ENCODE measurements at regions not wholly inside any gene's neighbourhood (a gene's known extent, or its start where the extent isn't known, plus 50 kb on each side); places are given as distances from the start of the nearest gene placed in this dataset.

DNA sequence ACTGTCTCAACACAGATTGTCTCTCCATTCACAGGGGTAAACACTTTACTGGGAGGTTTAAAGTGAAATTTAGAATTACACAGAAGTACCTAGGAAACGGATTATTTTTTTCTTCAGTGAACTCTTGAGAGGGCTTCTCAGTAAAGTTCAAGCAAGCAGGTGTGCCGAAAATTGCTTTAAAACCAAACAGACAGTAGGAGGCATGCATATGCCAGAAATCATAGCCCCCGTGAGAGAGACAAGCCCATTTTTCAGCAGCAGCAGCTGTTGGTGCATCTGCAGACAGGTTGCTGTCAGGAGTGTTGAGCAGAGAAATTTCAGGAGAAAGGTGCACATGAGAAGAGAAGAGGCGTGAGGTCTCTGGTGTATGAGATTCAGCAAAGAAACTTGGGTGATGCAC, 2115.5 kb upstream of the CELF4 start:
- no peaks in the 10 kb centered on the region for H3K4me1 ChIP-seq (ENCODE audit: control insufficient read depth in 4 of 4, insufficient read depth in 4 of 4, low read length in 3 of 4)
- no peaks in the 10 kb centered on the region for H3K27me3 ChIP-seq (ENCODE audit: control insufficient read depth in 4 of 4, insufficient read depth in 4 of 4, low read length in 3 of 4)
- 70% methylated on average over 4 of the region's 4 CpGs for WGBS
- H3K27ac ChIP-seq (ENCODE audit: low read depth in 1 of 2, low read length in 2 of 2): no peak overlapping the region
- no peaks in the 10 kb centered on the region for H3K36me3 ChIP-seq (ENCODE audit: control insufficient read depth in 4 of 4, insufficient read depth in 3 of 4, low read depth in 1 of 4, low read length in 3 of 4)
- no peak overlapping the region for H3K9ac ChIP-seq (ENCODE audit: low read depth in 1 of 2, low read length in 2 of 2)
- TF ChIP-seq GABPA (IDR thresholded peaks at IDR 0.05 in 1 of 2, conservative IDR thresholded peaks at IDR 0.05 in 1 of 2): no peak
- TF ChIP-seq MAX (IDR thresholded peaks at IDR 0.05): no peak
- no peak for TF ChIP-seq EGR1 (IDR thresholded peaks at IDR 0.05; ENCODE audit: low read depth in 2 of 2)
- TF ChIP-seq JUND (IDR thresholded peaks at IDR 0.05): no peak
- no peak for TF ChIP-seq RXRA (IDR thresholded peaks at IDR 0.05)
- TF ChIP-seq TAF1 (conservative IDR thresholded peaks at IDR 0.05): no peak
- TF ChIP-seq REST (IDR thresholded peaks at IDR 0.05): no peak
- no peak for TF ChIP-seq RAD21 (IDR thresholded peaks at IDR 0.05)
- TF ChIP-seq, protein P1, sequence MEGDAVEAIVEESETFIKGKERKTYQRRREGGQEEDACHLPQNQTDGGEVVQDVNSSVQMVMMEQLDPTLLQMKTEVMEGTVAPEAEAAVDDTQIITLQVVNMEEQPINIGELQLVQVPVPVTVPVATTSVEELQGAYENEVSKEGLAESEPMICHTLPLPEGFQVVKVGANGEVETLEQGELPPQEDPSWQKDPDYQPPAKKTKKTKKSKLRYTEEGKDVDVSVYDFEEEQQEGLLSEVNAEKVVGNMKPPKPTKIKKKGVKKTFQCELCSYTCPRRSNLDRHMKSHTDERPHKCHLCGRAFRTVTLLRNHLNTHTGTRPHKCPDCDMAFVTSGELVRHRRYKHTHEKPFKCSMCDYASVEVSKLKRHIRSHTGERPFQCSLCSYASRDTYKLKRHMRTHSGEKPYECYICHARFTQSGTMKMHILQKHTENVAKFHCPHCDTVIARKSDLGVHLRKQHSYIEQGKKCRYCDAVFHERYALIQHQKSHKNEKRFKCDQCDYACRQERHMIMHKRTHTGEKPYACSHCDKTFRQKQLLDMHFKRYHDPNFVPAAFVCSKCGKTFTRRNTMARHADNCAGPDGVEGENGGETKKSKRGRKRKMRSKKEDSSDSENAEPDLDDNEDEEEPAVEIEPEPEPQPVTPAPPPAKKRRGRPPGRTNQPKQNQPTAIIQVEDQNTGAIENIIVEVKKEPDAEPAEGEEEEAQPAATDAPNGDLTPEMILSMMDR (IDR thresholded peaks at IDR 0.05; ENCODE audit: low read depth, low read length, missing input control): no peak
- TF ChIP-seq ZBTB33 (IDR thresholded peaks at IDR 0.05): no peak
- no peak for TF ChIP-seq HNF4G (IDR thresholded peaks at IDR 0.05)
- no peak for TF ChIP-seq YY1 (IDR thresholded peaks at IDR 0.05)
- TF ChIP-seq FOXA1 (IDR thresholded peaks at IDR 0.05): no peak
- TF ChIP-seq SP1 (IDR thresholded peaks at IDR 0.05): no peak
- TF ChIP-seq NR2F2 (IDR thresholded peaks at IDR 0.05): no peak
- no peaks in the 10 kb centered on the region for H3K9me3 ChIP-seq (ENCODE audit: control insufficient read depth in 4 of 4, low read length in 3 of 4)
- DNase-seq (ENCODE audit: low spot score): no peak
- H3K4me3 ChIP-seq (ENCODE audit: low read depth in 1 of 3, low read length in 3 of 3): no peak overlapping the region

GRCh38 chr18:39675906-39676305, 2110.3 kb upstream of the CELF4 start:
- no peak for DNase-seq (ENCODE audit: low spot score)
- H3K4me3 ChIP-seq (ENCODE audit: low read depth in 1 of 3, low read length in 3 of 3): no peak overlapping the region
- WGBS: 67% methylated on average over 5 of the region's 5 CpGs
- H3K27me3 ChIP-seq (ENCODE audit: control insufficient read depth in 4 of 4, insufficient read depth in 4 of 4, low read length in 3 of 4): no peaks in the 10 kb centered on the region
- no peak for TF ChIP-seq REST (IDR thresholded peaks at IDR 0.05)
- no peaks in the 10 kb centered on the region for H3K36me3 ChIP-seq (ENCODE audit: control insufficient read depth in 4 of 4, insufficient read depth in 3 of 4, low read depth in 1 of 4, low read length in 3 of 4)
- no peaks in the 10 kb centered on the region for H3K4me1 ChIP-seq (ENCODE audit: control insufficient read depth in 4 of 4, insufficient read depth in 4 of 4, low read length in 3 of 4)
- H3K27ac ChIP-seq (ENCODE audit: low read depth in 1 of 2, low read length in 2 of 2): no peak overlapping the region
- H3K9ac ChIP-seq (ENCODE audit: low read depth in 1 of 2, low read length in 2 of 2): no peak overlapping the region
- H3K9me3 ChIP-seq (ENCODE audit: control insufficient read depth in 4 of 4, low read length in 3 of 4): no peaks in the 10 kb centered on the region

Measured in liver (tissue), 8 donors.